Neural cell (in vitro differentiated cells): ENCODE measurements at regions not wholly inside any gene's neighbourhood (a gene's known extent, or its start where the extent isn't known, plus 50 kb on each side); places are given as distances from the start of the nearest gene placed in this dataset.

Experiments
- H2AFZ ChIP-seq: fragments of 200-600, 300-800 bp; sonication (generic), shearing (Covaris generic); 2 replicates; pipeline ENCODE4 v1.6.0; 2014; ENCODE audit warnings: low read depth, mild to moderate bottlenecking, antibody characterized with exemption, low read length, moderate library complexity
- H3F3A ChIP-seq: fragments of 200-600 bp; shearing (Covaris generic); 2 replicates; pipeline ENCODE4 v1.6.1; 2016; ENCODE audit warnings: mild to moderate bottlenecking, moderate library complexity, mixed read lengths, antibody characterized with exemption, low read length; ENCODE audit not compliant: insufficient read depth, poor library complexity, severe bottlenecking
- H3K27ac ChIP-seq: fragments of 200-600, 300-800 bp; sonication (generic), shearing (Covaris generic); 2 replicates; pipeline ENCODE4 v1.5.1; 2014; ENCODE audit warnings: mild to moderate bottlenecking, low read length, moderate library complexity
- H3K27me3 ChIP-seq: fragments of 300-800, 200-600 bp; sonication (generic), shearing (Covaris generic); 2 replicates; pipeline ENCODE4 v1.6.0; 2014; ENCODE audit warnings: mild to moderate bottlenecking, low read depth, low read length, moderate library complexity; ENCODE audit not compliant: insufficient read depth
- H3K36me3 ChIP-seq: fragments of 300-800, 200-600 bp; sonication (generic), shearing (Covaris generic); 2 replicates; pipeline ENCODE4 v1.5.1; 2014; ENCODE audit warnings: mild to moderate bottlenecking, antibody characterized with exemption, low read length, moderate library complexity; ENCODE audit not compliant: insufficient read depth
- H3K4me2 ChIP-seq: fragments of 300-800, 200-600 bp; sonication (generic), shearing (Covaris generic); 2 replicates; pipeline ENCODE4 v1.6.0; 2014; ENCODE audit warnings: mild to moderate bottlenecking, low read length
- H3K4me3 ChIP-seq: fragments of 300-800, 200-600 bp; sonication (generic), shearing (Covaris generic); 2 replicates; pipeline ENCODE4 v1.5.1; 2014; ENCODE audit warnings: mild to moderate bottlenecking, low read length, moderate library complexity
- H3K79me2 ChIP-seq: fragments of 200-600 bp; shearing (Covaris generic); replicated peaks from 2 replicates; pipeline ENCODE4 v1.6.0; 2014; ENCODE audit warnings: mild to moderate bottlenecking, low read length, moderate library complexity; ENCODE audit not compliant: insufficient read depth
- H3K9ac ChIP-seq: fragments of 300-800, 200-600 bp; sonication (generic), shearing (Covaris generic); 2 replicates; pipeline ENCODE4 v1.6.1; 2016; ENCODE audit warnings: mild to moderate bottlenecking, low read length, mixed read lengths
- H3K9me2 ChIP-seq: fragments of 200-600 bp; shearing (Covaris generic); 2 replicates; pipeline ENCODE4 v1.6.1; 2016; ENCODE audit warnings: mild to moderate bottlenecking, low read length, mixed read lengths; ENCODE audit not compliant: insufficient read depth
- H3K9me3 ChIP-seq: fragments of 200-600, 300-800 bp; sonication (generic), shearing (Covaris generic); 2 replicates; pipeline ENCODE4 v1.6.1; 2016; ENCODE audit warnings: mild to moderate bottlenecking, mixed run types, low read length, moderate library complexity, mixed read lengths
- H4K20me1 ChIP-seq: fragments of 200-600 bp; shearing (Covaris generic); 2 replicates; pipeline ENCODE4 v1.6.1; 2016; ENCODE audit warnings: mild to moderate bottlenecking, mixed run types; ENCODE audit not compliant: insufficient read depth
- EP300 ChIP-seq: fragments of 450-650 bp; conservative IDR thresholded peaks from 2 replicates; pipeline ENCODE4 v1.6.1; 2014; ENCODE audit warnings: antibody characterized with exemption, mild to moderate bottlenecking, moderate library complexity; ENCODE audit not compliant: poor library complexity, severe bottlenecking
- EZH2 ChIP-seq: fragments of 200-600, 300-800 bp; shearing (Covaris generic), sonication (generic); IDR thresholded peaks from 2 replicates; pipeline ENCODE4 v1.6.1; 2014; ENCODE audit warnings: antibody characterized with exemption, low read length, borderline replicate concordance, mild to moderate bottlenecking; ENCODE audit not compliant: insufficient read depth, poor library complexity, severe bottlenecking
- MXI1 ChIP-seq: fragments of 450-650 bp; conservative IDR thresholded peaks from 2 replicates; pipeline ENCODE4 v1.6.1; 2014; ENCODE audit warnings: antibody characterized with exemption, mild to moderate bottlenecking; ENCODE audit not compliant: poor library complexity, severe bottlenecking
- POLR2AphosphoS5 ChIP-seq: IDR thresholded peaks from 2 replicates; pipeline ENCODE4 v1.6.1; 2012
- RAD21 ChIP-seq: fragments of 450-650 bp; conservative IDR thresholded peaks from 2 replicates; pipeline ENCODE4 v1.6.1; 2014; ENCODE audit warnings: antibody characterized with exemption, mild to moderate bottlenecking, moderate library complexity
- SMC3 ChIP-seq: fragments of 450-650 bp; conservative IDR thresholded peaks from 2 replicates; pipeline ENCODE4 v1.6.1; 2014; ENCODE audit warnings: antibody characterized with exemption, mild to moderate bottlenecking, moderate library complexity; ENCODE audit not compliant: poor library complexity
- TAF1 ChIP-seq: IDR thresholded peaks from 2 replicates; pipeline ENCODE4 v1.6.1; 2012; ENCODE audit warnings: low read depth
- TF ChIP-seq, protein P1 (sequence below): IDR thresholded peaks from 2 replicates; pipeline ENCODE4 v1.6.1; 2012; ENCODE audit warnings: borderline replicate concordance
- TF ChIP-seq, protein P2 (sequence below): fragments of 450-650 bp; IDR thresholded peaks from 2 replicates; pipeline ENCODE4 v1.5.1; 2014; ENCODE audit warnings: antibody characterized with exemption, mild to moderate bottlenecking, moderate library complexity; ENCODE audit not compliant: poor library complexity, severe bottlenecking

DNA sequence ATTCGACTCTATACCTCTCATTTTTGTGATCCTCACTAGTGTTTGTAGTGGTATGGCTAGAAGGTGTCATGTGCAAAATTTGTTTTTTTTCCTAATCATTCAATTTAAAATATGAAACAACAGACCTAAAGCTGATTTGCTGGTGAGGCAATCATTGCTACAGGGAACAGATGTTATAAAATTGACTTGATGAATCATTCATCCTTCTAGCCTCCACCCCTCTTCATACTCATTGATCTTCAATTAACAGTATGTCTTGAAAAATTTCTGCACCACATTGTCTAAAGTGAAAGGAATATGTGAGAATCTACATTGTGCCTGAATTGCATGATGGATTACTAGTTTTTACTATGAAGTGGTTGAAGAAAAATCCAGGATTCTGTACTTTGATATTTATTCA lies 349.0 kb upstream of the NAV3 start:
- TF ChIP-seq TAF1 (no peak), MXI1 (no peak), RAD21 (no peak), POLR2AphosphoS5 (no peak), EZH2 (no peak), EP300 (no peak), SMC3 (no peak)
- TF ChIP-seq, protein P1, sequence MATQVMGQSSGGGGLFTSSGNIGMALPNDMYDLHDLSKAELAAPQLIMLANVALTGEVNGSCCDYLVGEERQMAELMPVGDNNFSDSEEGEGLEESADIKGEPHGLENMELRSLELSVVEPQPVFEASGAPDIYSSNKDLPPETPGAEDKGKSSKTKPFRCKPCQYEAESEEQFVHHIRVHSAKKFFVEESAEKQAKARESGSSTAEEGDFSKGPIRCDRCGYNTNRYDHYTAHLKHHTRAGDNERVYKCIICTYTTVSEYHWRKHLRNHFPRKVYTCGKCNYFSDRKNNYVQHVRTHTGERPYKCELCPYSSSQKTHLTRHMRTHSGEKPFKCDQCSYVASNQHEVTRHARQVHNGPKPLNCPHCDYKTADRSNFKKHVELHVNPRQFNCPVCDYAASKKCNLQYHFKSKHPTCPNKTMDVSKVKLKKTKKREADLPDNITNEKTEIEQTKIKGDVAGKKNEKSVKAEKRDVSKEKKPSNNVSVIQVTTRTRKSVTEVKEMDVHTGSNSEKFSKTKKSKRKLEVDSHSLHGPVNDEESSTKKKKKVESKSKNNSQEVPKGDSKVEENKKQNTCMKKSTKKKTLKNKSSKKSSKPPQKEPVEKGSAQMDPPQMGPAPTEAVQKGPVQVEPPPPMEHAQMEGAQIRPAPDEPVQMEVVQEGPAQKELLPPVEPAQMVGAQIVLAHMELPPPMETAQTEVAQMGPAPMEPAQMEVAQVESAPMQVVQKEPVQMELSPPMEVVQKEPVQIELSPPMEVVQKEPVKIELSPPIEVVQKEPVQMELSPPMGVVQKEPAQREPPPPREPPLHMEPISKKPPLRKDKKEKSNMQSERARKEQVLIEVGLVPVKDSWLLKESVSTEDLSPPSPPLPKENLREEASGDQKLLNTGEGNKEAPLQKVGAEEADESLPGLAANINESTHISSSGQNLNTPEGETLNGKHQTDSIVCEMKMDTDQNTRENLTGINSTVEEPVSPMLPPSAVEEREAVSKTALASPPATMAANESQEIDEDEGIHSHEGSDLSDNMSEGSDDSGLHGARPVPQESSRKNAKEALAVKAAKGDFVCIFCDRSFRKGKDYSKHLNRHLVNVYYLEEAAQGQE = no peak
- TF ChIP-seq, protein P2, sequence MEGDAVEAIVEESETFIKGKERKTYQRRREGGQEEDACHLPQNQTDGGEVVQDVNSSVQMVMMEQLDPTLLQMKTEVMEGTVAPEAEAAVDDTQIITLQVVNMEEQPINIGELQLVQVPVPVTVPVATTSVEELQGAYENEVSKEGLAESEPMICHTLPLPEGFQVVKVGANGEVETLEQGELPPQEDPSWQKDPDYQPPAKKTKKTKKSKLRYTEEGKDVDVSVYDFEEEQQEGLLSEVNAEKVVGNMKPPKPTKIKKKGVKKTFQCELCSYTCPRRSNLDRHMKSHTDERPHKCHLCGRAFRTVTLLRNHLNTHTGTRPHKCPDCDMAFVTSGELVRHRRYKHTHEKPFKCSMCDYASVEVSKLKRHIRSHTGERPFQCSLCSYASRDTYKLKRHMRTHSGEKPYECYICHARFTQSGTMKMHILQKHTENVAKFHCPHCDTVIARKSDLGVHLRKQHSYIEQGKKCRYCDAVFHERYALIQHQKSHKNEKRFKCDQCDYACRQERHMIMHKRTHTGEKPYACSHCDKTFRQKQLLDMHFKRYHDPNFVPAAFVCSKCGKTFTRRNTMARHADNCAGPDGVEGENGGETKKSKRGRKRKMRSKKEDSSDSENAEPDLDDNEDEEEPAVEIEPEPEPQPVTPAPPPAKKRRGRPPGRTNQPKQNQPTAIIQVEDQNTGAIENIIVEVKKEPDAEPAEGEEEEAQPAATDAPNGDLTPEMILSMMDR = no peak
- H3K9me2 ChIP-seq = no peaks in the 10 kb centered on the region
- peaks cover 3% of the 10 kb centered on the region for H3K79me2 ChIP-seq
- no peaks in the 10 kb centered on the region for H4K20me1 ChIP-seq
- H2AFZ ChIP-seq = no peak overlapping the region
- no peaks in the 10 kb centered on the region for H3K27me3 ChIP-seq
- H3K9me3 ChIP-seq = no peaks in the 10 kb centered on the region
- no peaks in the 10 kb centered on the region for H3F3A ChIP-seq
- H3K27ac ChIP-seq = no peak overlapping the region
- no peaks in the 10 kb centered on the region for H3K36me3 ChIP-seq
- H3K9ac ChIP-seq = no peak overlapping the region
- no peak overlapping the region for H3K4me3 ChIP-seq
- no peak overlapping the region for H3K4me2 ChIP-seq

DNA sequence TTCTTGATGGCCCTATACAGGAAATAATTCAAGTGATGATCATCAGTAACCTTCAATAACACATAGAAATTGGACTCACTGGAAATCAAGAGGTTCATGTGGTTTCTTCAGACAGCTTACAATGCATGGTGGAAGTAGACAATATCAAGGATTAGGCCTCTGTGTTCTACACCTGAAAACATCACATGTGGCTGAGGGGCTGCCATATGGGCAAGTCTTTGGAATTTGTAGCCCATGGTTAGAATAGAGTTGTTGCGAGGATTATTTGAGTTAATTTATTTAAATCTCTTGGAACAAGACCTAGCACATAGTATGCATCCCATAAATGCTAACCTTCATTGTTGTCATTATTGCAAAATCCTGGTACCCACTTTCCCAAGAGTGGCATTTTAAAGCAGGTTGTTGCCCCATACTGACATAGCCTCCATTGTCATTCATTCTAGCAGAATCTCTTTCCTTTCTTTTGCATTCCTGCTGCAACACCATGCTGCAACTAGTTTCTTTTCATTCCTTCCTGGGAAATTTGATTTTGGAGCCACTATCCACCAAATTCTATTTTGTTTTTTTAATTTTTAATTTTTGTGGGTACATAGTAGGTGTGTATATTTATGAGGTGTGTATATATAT lies 352.7 kb upstream of the NAV3 start:
- Histone ChIP-seq H4K20me1 (no peaks in the 10 kb centered on the region), H3K4me2 (no peak overlapping the region), H3K27me3 (no peaks in the 10 kb centered on the region), H3K79me2 (peaks cover 3% of the 10 kb centered on the region), H3F3A (no peaks in the 10 kb centered on the region), H3K9me3 (no peaks in the 10 kb centered on the region), H3K27ac (no peak overlapping the region), H3K36me3 (no peaks in the 10 kb centered on the region), H2AFZ (no peak overlapping the region), H3K9ac (no peak overlapping the region), H3K9me2 (no peaks in the 10 kb centered on the region), H3K4me3 (no peak overlapping the region)
- TF ChIP-seq EZH2 (no peak), SMC3 (no peak), EP300 (no peak), TAF1 (no peak), MXI1 (no peak), POLR2AphosphoS5 (no peak), RAD21 (no peak)
- TF ChIP-seq, protein P2 = no peak
- TF ChIP-seq, protein P1 = no peak
